Skeletal muscle tissue (tissue), 3 donors: ENCODE measurements at regions not wholly inside any gene's neighbourhood (a gene's known extent, or its start where the extent isn't known, plus 50 kb on each side); places are given as distances from the start of the nearest gene placed in this dataset.
A peak's percentile ranks its signal among the peaks of the same experiment; 100 is the strongest.

ENCODE experiments used
- H3K27ac ChIP-seq: one replicate; pipeline ENCODE4 v1.7.0; 2013; ENCODE audit warnings: mild to moderate bottlenecking, low read depth, low read length, inconsistent platforms
- H3K27me3 ChIP-seq, 3 donors: one replicate each; pipeline ENCODE4 v1.7.0; 2013; ENCODE audit warnings: low read length in 3 of 3; ENCODE audit not compliant: control insufficient read depth in 3 of 3, insufficient read depth in 3 of 3
- H3K36me3 ChIP-seq, 3 donors: one replicate each; pipeline ENCODE4 v1.7.0; 2013; ENCODE audit warnings: low read length in 3 of 3; ENCODE audit not compliant: control insufficient read depth in 3 of 3, insufficient read depth in 3 of 3
- H3K4me1 ChIP-seq, 3 donors: one replicate each; pipeline ENCODE4 v1.7.0; 2013; ENCODE audit warnings: low read length in 3 of 3, mild to moderate bottlenecking in 3 of 3; ENCODE audit not compliant: control insufficient read depth in 3 of 3, insufficient read depth in 3 of 3
- H3K4me3 ChIP-seq, 3 donors: one replicate each; pipeline ENCODE4 v1.7.0; 2013; ENCODE audit warnings: low read length in 3 of 3
- H3K9ac ChIP-seq, 3 donors: one replicate each; pipeline ENCODE4 v1.7.0; 2013; ENCODE audit warnings: low read length in 3 of 3, mild to moderate bottlenecking in 3 of 3, moderate library complexity in 2 of 3, low read depth in 1 of 3
- H3K9me3 ChIP-seq, 3 donors: one replicate each; pipeline ENCODE4 v1.7.0; 2013; ENCODE audit warnings: low read length in 3 of 3; ENCODE audit not compliant: control insufficient read depth in 3 of 3
- donor health status: Osteomylitis.

DNA sequence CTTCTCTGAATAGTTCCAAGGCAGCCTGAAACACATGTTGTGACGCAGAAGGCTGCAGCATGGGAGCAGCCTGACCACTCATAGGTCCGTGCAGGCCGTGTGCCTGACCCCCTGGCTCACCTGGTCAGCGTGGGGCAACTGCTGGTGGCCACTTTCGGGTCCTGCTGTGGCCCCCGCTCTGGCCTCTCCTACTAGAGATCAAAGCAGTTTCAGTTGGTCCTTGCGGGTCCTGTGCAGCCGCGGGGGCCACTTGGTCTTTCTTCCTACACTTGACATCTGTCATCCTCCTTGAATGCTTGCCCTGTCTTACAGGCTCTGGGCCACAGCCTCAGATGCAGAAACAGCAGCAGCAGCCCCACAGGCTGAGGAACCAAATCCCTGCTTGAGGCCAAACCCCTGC is 320.8 kb upstream of the ZNF32 start:
- Histone ChIP-seq H3K9ac (no peak overlapping the region), H3K4me3 (no peak overlapping the region), H3K4me1 (peaks cover 7 to 12% (median 10%) of the 10 kb centered on the region in 3 donors), H3K27ac (no peak overlapping the region), H3K27me3 (no peaks in the 10 kb centered on the region), H3K9me3 (no peaks in the 10 kb centered on the region), H3K36me3 (no peaks in the 10 kb centered on the region)

DNA sequence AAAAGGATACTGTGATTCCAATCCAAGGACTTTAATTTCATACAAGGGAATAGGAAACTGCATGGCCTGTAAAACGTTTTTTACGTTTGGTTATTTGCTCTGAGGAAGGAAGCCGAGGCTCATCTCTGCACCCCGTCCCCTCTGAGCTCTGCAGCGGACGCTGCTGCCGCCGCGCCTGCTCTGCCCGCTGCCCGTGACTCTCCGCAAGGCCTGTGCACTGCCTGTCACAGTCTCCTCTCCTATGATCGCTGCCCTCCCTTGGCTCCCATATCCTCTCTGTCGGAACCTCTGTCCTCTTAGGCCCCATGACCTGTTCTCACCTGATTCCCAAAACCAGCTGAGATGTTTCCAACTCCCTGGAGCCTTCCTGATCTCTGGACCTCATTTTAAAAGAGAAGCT is 320.3 kb upstream of the ZNF32 start:
- no peaks in the 10 kb centered on the region for H3K9me3 ChIP-seq
- no peaks in the 10 kb centered on the region for H3K36me3 ChIP-seq
- H3K4me3 ChIP-seq: no peak overlapping the region
- peaks cover 12 to 18% (median 14%) of the 10 kb centered on the region in 3 donors for H3K4me1 ChIP-seq
- H3K27ac ChIP-seq: no peak overlapping the region
- no peaks in the 10 kb centered on the region for H3K27me3 ChIP-seq
- H3K9ac ChIP-seq: no peak overlapping the region

DNA sequence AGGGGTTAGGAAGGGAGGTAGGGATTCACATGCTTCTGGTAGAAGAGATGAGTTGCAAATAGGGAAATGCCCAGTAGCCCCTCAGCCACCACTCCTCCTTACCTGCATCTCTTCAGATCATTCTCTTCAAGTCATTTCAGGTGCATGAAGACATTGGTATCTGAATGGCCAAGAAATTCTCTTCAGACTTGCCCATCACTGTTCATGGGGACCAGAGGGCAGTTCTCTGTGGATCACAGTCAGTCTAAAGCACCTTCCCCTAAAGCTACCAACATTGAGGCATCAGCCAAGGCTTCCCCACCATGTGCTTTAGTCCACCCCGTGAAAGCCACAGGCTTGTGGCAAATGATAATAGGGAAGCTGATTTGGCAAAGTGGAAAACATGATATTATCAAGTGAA is 319.4 kb upstream of the ZNF32 start:
- Histone ChIP-seq H3K27me3 (no peaks in the 10 kb centered on the region), H3K36me3 (no peaks in the 10 kb centered on the region), H3K9ac (no peak overlapping the region), H3K4me1 (peaks cover 12 to 17% (median 16%) of the 10 kb centered on the region in 3 donors), H3K4me3 (no peak overlapping the region), H3K27ac (no peak overlapping the region), H3K9me3 (no peaks in the 10 kb centered on the region)

DNA sequence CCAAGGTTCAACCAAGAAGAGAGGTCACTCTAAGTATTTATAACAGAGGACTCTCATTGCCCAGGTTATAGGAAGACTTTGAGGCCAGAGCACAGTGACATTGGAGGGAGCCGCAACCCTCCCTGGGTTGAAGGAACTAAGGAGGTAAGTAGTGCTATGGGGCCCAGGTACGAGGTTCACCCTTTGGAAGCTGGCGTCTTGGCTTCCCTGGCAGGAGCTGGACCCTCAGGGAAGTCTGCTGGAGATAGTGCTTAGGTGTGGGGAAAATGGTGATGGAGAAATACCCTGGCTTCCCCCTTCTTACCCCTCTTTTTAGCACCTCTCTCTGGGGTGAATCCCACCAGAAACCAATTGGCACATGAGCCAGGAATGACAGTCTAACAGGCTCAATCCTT is 317.9 kb upstream of the ZNF32 start:
- H3K9me3 ChIP-seq: no peaks in the 10 kb centered on the region
- no peak overlapping the region for H3K27ac ChIP-seq
- no peak overlapping the region for H3K9ac ChIP-seq
- peaks cover 17 to 20% (median 19%) of the 10 kb centered on the region in 3 donors for H3K4me1 ChIP-seq
- H3K27me3 ChIP-seq: no peaks in the 10 kb centered on the region
- no peak overlapping the region for H3K4me3 ChIP-seq
- H3K36me3 ChIP-seq: no peaks in the 10 kb centered on the region

DNA sequence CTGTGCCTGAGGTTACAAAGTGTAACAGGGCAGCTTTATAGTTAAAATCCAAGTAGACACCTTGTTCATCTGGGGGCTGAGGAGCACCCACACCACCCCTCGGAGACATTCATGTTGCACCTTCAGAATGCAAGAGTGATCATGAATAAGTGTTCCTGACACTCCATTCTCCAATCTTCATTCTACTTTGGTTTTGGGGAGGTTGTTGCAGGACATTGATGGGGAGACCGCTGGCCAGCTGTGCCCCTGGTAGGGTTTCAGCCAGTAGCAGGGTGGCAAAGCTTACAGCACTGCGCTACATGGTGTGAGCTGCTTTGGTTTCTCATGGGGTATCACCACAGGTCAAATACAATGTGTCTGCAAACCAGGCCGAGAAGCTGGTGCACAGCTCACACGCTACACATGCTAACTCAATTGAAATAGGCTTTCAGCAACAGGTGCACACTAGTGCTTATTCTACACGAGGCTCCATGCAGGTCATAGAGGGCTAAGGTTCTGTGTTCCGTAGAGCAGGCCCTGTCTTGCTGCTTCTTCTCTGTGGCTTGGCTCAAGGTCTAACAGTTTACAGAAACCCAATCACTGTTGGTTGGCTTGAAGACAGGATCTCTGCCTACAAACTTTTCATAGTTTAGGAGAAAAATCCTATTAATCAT is 317.4 kb upstream of the ZNF32 start:
- Histone ChIP-seq H3K4me3 (no peak overlapping the region), H3K27me3 (no peaks in the 10 kb centered on the region), H3K36me3 (no peaks in the 10 kb centered on the region), H3K27ac (peak overlapping the region; percentile 67), H3K4me1 (peaks cover 18 to 22% (median 20%) of the 10 kb centered on the region in 3 donors), H3K9me3 (no peaks in the 10 kb centered on the region), H3K9ac (no peak overlapping the region)

DNA sequence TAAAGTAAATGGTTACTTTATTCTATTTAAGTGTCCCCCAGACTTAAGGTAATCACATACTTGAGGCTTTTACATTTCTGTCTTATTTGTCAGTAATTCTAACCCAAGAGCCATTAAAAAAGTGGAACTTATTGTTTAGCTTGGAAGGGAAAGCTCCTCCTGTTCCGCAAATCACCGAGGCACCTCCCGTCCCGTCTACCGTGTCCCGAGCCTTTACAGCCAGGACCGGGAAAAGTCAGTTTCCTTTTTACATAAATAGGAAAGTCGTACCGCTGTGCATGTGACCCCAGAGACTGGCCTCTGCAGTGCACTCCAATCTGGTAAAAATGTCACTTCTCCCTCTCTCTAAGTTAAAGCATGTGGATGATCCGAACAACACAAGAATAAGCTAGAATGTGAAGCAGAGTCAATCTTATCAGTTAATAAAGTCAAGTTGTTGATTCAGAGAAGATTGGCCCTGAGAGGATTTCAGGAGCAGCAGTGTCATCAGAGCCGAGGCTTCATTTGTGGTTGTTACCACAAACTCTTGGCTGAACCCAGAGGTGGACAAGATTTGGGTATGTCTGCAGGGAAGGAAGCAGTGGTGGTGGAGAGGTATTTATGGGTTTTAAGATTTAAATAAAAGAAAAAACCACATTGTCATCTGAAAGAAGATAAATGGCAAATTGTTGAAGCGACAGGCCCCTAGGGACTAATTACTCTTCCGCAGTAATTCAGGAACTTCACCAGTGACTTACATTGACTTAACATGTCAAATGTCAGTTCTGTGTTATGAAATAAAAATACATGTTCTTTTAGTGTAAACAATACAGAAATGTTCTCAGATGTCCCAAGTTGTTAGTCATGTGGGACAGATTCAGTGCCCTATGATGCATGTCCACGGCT is 316.6 kb upstream of the ZNF32 start:
- Histone ChIP-seq H3K27ac (peak overlapping the region; percentile 67), H3K36me3 (no peaks in the 10 kb centered on the region), H3K4me1 (peaks cover 18 to 22% (median 20%) of the 10 kb centered on the region in 3 donors)

DNA sequence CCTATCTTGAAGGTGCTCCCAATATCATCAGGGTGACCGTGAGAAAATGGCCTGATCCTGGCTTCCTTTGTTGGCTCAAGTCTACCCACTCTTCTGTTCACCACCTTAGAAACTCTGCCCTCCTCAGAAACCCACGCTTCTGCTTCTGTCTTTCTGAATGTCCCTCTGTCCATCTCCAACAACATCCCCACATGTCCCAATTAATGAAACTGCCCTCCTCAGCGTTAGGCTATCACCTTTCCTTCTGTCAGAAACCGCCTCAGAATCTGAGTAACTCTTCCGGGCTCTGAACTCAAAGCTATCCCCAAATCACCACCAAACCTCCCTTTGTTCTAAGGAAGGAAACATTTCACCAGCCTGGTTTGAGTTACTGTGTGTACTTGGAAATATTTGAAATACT is 315.8 kb upstream of the ZNF32 start:
- Histone ChIP-seq H3K27ac (peak overlapping the region; percentile 67), H3K9me3 (no peaks in the 10 kb centered on the region), H3K27me3 (no peaks in the 10 kb centered on the region), H3K4me1 (peaks cover 18 to 25% (median 20%) of the 10 kb centered on the region in 3 donors), H3K36me3 (no peaks in the 10 kb centered on the region), H3K9ac (no peak overlapping the region), H3K4me3 (no peak overlapping the region)

More for the DNA sequence above, 316.6 kb upstream of the ZNF32 start:
- Histone ChIP-seq H3K27me3 (no peaks in the 10 kb centered on the region), H3K9me3 (no peaks in the 10 kb centered on the region), H3K4me3 (no peak overlapping the region), H3K9ac (peak overlapping the region in 1 of 3 donors; percentile 6)

DNA sequence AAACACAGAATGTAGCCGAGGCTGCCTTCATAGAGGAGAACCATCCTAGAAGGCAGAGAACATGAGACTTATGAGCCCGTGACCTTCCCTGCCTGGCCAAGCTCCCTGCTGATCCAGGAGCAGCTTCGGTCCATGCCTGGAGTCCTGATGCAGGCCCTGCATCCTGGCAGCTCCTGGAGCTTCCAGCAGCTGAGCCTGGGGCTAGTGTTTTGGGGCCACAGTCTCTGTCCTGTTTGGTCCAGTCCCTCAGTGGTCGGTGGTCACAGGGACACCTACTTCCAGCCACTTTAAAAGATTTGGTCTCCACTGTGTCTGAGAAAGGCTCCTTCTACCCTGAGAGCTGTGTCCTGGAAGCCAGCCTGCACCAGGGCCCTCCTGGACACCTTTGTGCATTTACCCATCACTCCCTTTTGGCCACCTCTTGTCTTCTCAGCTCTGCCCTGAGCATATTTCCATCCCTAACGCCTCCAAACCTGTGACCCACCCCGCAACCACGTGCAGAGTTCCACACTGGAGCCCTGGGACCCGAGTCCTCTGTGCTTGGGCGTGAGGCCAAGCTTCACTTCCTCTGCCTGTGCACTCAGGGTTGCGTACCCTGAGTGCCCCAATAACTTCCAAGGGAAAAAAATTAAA is 315.2 kb upstream of the ZNF32 start:
- Histone ChIP-seq H3K4me1 (peaks cover 18 to 25% (median 20%) of the 10 kb centered on the region in 3 donors), H3K36me3 (no peaks in the 10 kb centered on the region), H3K27me3 (peaks cover 0 to under 1% (median 0%) of the 10 kb centered on the region in 3 donors), H3K4me3 (no peak overlapping the region), H3K27ac (peak overlapping the region; percentile 67), H3K9ac (no peak overlapping the region), H3K9me3 (no peaks in the 10 kb centered on the region)

DNA sequence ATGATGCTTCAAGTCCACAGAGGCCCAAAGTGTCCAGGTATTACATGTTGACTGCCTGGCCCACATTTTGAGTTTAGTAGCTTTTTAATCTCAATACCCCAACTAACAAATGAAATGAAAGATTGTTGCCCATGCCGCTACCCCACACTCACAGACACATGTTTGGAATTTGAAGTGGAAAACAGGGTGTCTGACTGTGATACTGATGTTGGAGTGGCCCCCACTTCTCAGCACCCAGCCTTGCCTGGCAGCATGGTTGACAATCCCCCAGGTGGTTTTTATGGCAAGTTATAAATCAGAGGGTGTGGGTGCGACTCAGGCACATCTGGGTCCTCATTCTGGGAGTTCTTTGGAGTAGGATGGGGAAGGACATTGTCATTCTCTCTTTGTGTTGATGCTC is 314.7 kb upstream of the ZNF32 start:
- Histone ChIP-seq H3K9me3 (no peaks in the 10 kb centered on the region), H3K36me3 (no peaks in the 10 kb centered on the region), H3K27me3 (peaks cover 0 to 3% (median 0%) of the 10 kb centered on the region in 3 donors), H3K4me3 (no peak overlapping the region), H3K27ac (no peak overlapping the region), H3K9ac (no peak overlapping the region), H3K4me1 (peaks cover 19 to 25% (median 20%) of the 10 kb centered on the region in 3 donors)
